Kidney epithelial cell (primary cell): ENCODE measurements at regions not wholly inside any gene's neighbourhood (a gene's known extent, or its start where the extent isn't known, plus 50 kb on each side); places are given as distances from the start of the nearest gene placed in this dataset.

Experiments used
- DNase-seq: peaks from one replicate; pipeline ENCODE4 v3.0.0-alpha.2; 2010; ENCODE audit warnings: low read depth
- H3K27me3 ChIP-seq: 2 replicates; pipeline ENCODE4 v1.6.0; 2011; ENCODE audit warnings: low read length; ENCODE audit not compliant: control insufficient read depth, insufficient read depth
- H3K36me3 ChIP-seq: 2 replicates; pipeline ENCODE4 v1.5.1; 2011; ENCODE audit warnings: low read length; ENCODE audit not compliant: control insufficient read depth, insufficient read depth
- H3K4me3 ChIP-seq: 2 replicates; pipeline ENCODE4 v1.5.1; 2011; ENCODE audit warnings: low read depth, mild to moderate bottlenecking, control low read depth, low read length
- CTCF ChIP-seq: IDR thresholded peaks from 2 replicates; pipeline ENCODE4 v1.5.1; 2011; ENCODE audit warnings: mild to moderate bottlenecking, moderate library complexity, low read length, control low read depth, inconsistent platforms; ENCODE audit not compliant: insufficient read depth, poor library complexity, severe bottlenecking

GRCh38 chr22:48677621-48678020 lies 1150.1 kb downstream of the BRD1 start:
- no peak for TF ChIP-seq CTCF
- Histone ChIP-seq H3K27me3 (no peaks in the 10 kb centered on the region), H3K36me3 (no peaks in the 10 kb centered on the region), H3K4me3 (no peak overlapping the region)
- no peak for DNase-seq

- no peaks in the 10 kb centered on the region for H3K27me3 ChIP-seq
- no peak for TF ChIP-seq CTCF
- H3K4me3 ChIP-seq: no peak overlapping the region
- no peak for DNase-seq
- no peaks in the 10 kb centered on the region for H3K36me3 ChIP-seq
These were observed 1150.5 kb downstream of the BRD1 start for GRCh38 chr22:48677168-48677520.

GRCh38 chr22:48676266-48677167 lies 1151.2 kb downstream of the BRD1 start:
- H3K36me3 ChIP-seq: no peaks in the 10 kb centered on the region
- no peak overlapping the region for H3K4me3 ChIP-seq
- no peak for DNase-seq

GRCh38 chr22:48675830-48676145 lies 1151.9 kb downstream of the BRD1 start:
- Histone ChIP-seq H3K4me3 (no peak overlapping the region), H3K36me3 (no peaks in the 10 kb centered on the region), H3K27me3 (no peaks in the 10 kb centered on the region)
- DNase-seq: no peak
- TF ChIP-seq CTCF: no peak

More at GRCh38 chr22:48676266-48677167, 1151.2 kb downstream of the BRD1 start:
- TF ChIP-seq CTCF: no peak
- H3K27me3 ChIP-seq: no peaks in the 10 kb centered on the region

GRCh38 chr22:48675141-48675829 lies 1152.4 kb downstream of the BRD1 start:
- no peak overlapping the region for H3K4me3 ChIP-seq
- no peaks in the 10 kb centered on the region for H3K36me3 ChIP-seq

More at GRCh38 chr22:48675141-48675829, 1152.4 kb downstream of the BRD1 start:
- DNase-seq: no peak
- no peak for TF ChIP-seq CTCF
- H3K27me3 ChIP-seq: no peaks in the 10 kb centered on the region
